NAMALWA (cell line): ENCODE measurements at regions not wholly inside any gene's neighbourhood (a gene's known extent, or its start where the extent isn't known, plus 50 kb on each side); places are given as distances from the start of the nearest gene placed in this dataset.

Experiments used
- DNase-seq: peaks from one replicate; pipeline ENCODE4 v3.0.0-alpha.2; 2015; ENCODE audit warnings: low spot score

DNA sequence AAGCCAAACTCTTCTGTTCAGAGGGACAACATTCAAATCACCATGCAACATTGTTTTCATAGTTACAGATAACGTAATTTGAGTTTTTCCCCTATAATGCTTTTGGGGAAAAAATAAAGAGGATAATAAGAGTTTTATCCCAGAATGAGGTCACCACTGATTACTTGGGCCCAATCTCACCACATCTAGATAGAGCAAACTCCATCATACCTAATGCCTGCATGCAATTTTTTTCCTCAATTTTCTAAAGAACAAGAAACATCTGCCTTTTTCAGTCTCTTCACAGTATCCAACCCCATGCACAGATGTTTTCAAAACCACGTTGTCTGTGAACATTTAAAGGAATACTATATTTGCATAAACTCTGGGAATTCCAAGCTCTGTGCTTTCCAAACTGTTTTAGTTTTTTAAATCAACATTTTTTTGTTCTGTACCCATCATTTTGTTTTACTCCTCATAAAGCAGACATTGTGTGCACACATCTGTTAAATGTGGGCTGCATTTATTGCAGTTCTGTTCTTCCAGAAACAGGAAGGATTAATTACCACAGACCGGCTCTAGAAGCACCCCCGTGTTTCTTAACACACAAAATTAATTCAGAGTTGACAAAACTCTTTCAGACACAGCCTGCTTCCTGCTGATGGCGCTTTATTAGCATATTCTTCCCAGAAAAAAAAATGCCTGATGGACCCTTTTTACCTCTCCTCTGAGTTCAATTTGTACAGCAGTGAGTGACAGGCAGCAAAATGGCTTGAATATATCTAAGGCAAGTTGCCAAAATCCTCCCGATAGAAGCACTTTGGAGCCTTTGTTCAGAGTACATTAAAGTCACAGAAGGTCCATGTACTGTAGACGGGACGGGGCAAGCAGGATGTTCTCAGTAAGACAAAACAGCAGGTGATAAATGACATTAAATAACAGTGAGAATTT, 1171.9 kb downstream of the EFNB2 start:
- no peak for DNase-seq

GRCh38 chr13:105353654-105354053, 1181.8 kb downstream of the EFNB2 start:
- no peak for DNase-seq

GRCh38 chr13:105349082-105349723, 1186.3 kb downstream of the EFNB2 start:
- no peak for DNase-seq

DNA sequence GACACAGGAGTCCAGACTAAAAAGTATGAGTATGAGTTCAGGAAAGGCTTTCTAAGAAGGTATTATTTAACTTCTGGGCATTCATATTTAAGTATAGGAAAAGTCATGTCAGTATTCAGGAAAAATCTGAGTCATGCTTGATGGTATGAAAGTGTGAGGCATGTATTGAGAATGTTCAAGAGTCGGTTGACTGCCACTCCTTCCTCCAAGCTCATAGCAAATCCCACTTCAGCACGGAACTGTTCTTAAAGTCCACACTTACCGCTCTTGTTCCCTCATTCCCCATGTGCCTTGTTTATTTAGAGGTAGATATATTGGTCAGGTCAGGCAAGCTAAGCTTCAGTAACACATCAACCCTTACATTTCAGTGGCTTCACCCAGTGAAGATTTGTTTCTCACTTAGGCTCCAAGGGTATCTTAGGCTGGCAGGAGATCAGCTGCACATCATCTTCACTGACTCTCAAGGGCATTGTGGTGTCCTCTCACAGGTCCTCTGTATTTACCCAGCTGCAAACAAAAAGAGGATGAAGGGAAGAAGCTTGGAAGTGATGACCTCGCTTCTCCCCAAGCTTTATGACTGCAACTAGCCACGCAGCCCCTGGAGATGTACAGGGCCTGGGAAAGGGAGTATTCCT, 1189.2 kb downstream of the EFNB2 start:
- DNase-seq: no peak

GRCh38 chr13:105345730-105346129, 1189.7 kb downstream of the EFNB2 start:
- DNase-seq: no peak

- no peak for DNase-seq
Observed at GRCh38 chr13:105345131-105345530, 1190.3 kb downstream of the EFNB2 start.

DNA sequence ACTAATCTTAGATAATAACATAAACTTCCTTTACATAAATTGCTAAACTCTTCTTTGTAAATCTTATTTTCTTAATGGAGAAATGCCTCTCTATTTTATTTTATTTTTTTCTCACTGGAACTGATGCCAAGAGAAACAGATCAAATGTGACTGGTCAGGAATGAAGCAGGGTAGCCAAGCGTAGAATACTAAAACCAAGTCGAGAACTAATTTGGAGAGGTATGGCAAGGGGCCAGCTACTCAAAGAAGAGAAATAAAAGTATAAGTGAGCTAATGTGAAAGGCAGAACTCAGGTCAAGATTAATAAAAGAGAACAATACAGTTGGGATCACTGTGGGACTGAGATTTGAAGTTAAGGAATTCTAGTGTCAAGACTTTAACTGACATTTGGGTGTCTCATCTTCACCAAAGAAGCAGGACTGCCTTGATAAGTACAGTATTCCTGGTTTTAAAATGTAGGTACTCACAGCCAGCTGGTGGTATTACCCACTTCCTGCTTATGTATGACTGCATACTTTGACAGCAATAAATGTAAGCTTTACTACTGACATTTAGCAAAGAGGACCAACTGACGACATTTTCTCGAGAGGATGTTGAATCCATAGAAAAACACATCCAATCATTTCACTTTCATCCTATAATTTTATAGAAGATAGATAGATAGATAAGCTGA, 1192.2 kb downstream of the EFNB2 start:
- no peak for DNase-seq

GRCh38 chr13:105342281-105342820, 1193.1 kb downstream of the EFNB2 start:
- no peak for DNase-seq

GRCh38 chr13:105341758-105342157, 1193.7 kb downstream of the EFNB2 start:
- no peak for DNase-seq

GRCh38 chr13:105341256-105341655, 1194.2 kb downstream of the EFNB2 start:
- no peak for DNase-seq

- DNase-seq: no peak
Observed at GRCh38 chr13:105340061-105340606, 1195.3 kb downstream of the EFNB2 start.

- DNase-seq: no peak
Observed at GRCh38 chr13:105338773-105339172, 1196.7 kb downstream of the EFNB2 start.

DNA sequence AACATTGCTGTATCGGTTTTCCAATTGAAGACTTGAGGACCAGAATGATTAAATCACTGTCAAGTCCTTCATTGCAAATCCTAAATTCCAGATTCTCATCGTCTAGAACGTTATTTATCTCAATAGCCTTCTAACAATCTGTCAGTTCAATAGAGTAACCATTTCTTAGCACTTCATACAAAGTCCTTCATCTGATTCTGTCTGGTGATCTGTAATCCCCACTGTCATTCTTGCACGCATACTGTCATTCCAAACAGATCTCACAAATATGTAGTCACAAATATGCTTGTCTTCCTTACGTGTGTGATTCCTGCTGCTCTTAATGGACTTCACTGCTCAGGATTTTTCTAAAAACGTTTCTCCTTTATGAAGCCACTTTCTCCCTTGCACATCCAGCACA, 1197.5 kb downstream of the EFNB2 start:
- no peak for DNase-seq

GRCh38 chr13:105336706-105337576, 1198.5 kb downstream of the EFNB2 start:
- DNase-seq: no peak

DNA sequence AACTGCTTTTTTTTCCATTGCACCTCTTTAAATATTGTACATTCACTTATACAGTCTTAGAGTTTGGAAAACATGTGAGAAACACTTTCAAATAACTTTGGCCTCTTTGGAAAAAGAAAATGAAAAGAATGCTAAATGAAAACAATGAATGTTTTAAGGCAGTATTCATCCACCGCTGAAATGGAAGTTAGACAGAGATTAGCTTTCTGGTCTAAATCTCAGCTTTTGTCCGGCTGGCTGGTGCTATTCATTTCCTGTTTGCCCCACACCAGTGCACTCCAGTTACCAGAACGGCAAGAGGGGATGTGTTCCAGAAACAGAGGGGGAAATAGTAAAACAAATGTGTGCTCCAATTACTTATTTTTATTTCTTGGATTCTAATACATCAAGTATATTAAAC, 1201.3 kb downstream of the EFNB2 start:
- no peak for DNase-seq

DNA sequence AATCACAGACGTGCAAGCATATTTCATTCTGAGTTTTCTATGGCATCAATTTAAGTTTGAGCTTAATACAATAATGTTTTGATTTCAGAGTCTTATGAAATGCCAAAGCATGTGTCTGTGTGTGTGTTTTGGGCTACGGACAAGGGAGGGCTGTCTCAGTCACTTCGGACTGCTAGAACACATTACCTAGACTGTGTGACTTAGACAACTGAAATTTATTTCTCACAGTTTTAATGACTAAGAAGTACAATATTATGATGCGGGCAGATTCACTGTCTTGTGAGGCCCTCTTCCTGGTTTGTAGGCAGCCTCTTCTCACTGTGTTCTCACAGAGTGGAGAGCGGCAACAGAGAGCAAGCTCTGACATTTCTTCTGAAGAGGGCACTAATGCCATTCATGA, 1202.0 kb downstream of the EFNB2 start:
- no peak for DNase-seq

DNA sequence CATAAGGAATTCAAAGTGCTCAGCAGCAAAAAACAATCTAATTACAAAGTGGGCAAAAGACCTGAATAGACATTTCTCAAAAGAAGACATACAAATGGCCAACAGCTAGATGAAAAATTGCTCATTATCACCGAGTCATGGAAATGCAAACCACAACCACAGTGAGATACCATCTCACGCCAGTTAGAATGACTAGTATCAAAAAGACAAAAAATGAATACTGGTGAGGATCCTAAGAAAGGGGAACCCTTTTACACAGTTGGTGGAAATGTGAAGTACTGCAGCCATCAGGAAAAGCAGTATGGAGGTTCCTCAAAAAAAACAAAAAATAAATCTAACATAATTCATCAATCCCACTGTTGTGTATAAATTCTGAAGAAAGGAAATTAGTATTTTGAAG, 1206.1 kb downstream of the EFNB2 start:
- DNase-seq: no peak

GRCh38 chr13:105328212-105328611, 1207.2 kb downstream of the EFNB2 start:
- DNase-seq: no peak

- no peak for DNase-seq
Observed at GRCh38 chr13:105327581-105328126, 1207.8 kb downstream of the EFNB2 start.

DNA sequence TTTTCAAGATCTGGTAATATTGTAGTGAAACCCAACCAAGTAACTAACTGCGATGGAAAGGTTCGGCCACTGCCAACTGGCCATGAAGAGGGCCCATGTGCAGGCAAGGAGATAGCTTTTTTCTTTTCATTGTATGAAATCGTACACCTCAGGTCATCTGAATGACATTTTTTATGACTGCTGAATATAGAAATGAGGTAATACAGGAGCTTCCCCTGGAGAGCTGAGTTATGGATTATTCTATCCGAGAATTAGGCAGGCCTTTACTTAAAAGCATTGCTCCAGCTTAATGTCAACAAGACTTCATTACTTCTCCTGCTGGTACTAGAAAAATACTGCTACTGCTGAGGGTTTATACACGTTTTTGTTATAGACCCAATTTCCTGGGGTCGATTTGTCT, 1215.6 kb downstream of the EFNB2 start:
- no peak for DNase-seq

DNA sequence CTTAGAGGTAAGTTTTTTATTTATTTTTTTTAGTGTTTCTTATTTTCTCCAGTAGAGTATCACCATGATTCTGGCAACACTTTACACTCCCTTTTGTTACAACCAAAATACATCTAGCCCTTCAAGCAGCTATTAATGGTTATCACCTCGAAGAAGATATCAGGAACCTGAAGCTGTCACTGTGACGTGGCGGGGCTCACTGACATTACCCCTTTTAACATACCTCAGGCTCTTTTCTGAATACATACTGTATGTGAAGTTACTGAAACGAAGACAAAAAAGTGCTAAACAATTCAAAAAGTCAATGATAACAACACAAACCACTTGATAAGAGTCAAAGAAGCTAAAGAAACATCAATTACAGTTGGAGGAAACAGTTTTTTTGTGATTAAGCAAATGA, 1218.7 kb downstream of the EFNB2 start:
- no peak for DNase-seq
